ENCODE measurements at regions not wholly inside any gene's neighbourhood (a gene's known extent, or its start where the extent isn't known, plus 50 kb on each side); places are given as distances from the start of the nearest gene placed in this dataset.

- no peak overlapping the region for H3K27ac ChIP-seq (ENCODE audit: low read length)
- H3K36me3 ChIP-seq (ENCODE audit: control insufficient read depth in 1 of 2, insufficient read depth in 2 of 2, low read length in 2 of 2), result no peaks in the 10 kb centered on the region
- no peaks in the 10 kb centered on the region for H3K9me3 ChIP-seq (ENCODE audit: control insufficient read depth in 1 of 2, low read length in 2 of 2)
- no peaks in the 10 kb centered on the region for H3K27me3 ChIP-seq (ENCODE audit: low read depth, low read length)
- H3K4me1 ChIP-seq (ENCODE audit: control insufficient read depth in 1 of 2, insufficient read depth in 2 of 2, low read length in 2 of 2), result no peaks in the 10 kb centered on the region
- H3K4me3 ChIP-seq (ENCODE audit: low read depth in 1 of 2, low read length in 2 of 2), result no peak overlapping the region
Observed at GRCh38 chr10:43867667-43868565, 219.2 kb upstream of the ZNF32 start.

DNA sequence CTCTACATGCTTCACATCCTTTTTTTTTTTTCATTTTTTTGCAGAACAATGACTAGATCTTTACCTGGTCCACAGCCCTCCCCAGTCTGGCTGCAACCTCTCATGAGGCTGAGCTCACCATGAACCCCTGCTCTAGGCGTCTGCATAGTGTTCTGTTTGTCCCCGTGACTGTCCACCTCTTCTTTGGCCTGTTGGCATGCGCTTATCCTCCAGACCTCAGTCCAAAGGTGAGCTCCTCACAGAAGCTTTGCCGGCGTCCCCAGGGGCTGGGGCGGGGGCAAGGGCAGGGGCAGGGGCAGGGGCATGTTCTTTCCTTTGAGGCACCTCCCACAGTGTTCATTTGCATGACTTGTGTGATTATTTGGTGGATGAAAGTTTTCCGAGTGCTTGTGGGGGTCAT is 218.4 kb upstream of the ZNF32 start:
- Histone ChIP-seq H3K4me1 (ENCODE audit: control insufficient read depth in 1 of 2, insufficient read depth in 2 of 2, low read length in 2 of 2) (no peaks in the 10 kb centered on the region), H3K27me3 (ENCODE audit: low read depth, low read length) (no peaks in the 10 kb centered on the region), H3K9me3 (ENCODE audit: control insufficient read depth in 1 of 2, low read length in 2 of 2) (no peaks in the 10 kb centered on the region), H3K27ac (ENCODE audit: low read length) (no peak overlapping the region), H3K4me3 (ENCODE audit: low read depth in 1 of 2, low read length in 2 of 2) (no peak overlapping the region), H3K36me3 (ENCODE audit: control insufficient read depth in 1 of 2, insufficient read depth in 2 of 2, low read length in 2 of 2) (no peaks in the 10 kb centered on the region)

DNA sequence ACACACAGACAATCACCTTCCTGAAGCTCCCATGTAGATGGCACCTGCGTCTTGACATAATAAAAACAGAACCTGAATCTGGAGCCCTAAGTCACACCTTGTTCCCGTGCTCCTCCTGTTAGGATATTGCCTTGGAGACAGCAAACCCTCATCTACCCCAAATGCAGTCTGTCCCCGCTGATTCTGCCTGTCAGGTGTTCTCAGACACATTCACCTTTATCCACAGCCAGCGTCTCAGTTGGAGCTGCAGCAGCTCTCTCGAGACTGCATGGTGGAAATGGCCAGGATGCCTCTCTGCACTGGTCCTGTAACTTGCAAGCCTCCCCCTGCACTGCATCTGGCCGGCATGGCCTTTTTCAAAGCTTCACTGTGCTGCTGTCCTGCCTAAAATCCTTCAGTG is 218.0 kb upstream of the ZNF32 start:
- H3K4me3 ChIP-seq (ENCODE audit: low read depth in 1 of 2, low read length in 2 of 2), result no peak overlapping the region
- no peaks in the 10 kb centered on the region for H3K27me3 ChIP-seq (ENCODE audit: low read depth, low read length)
- no peaks in the 10 kb centered on the region for H3K4me1 ChIP-seq (ENCODE audit: control insufficient read depth in 1 of 2, insufficient read depth in 2 of 2, low read length in 2 of 2)
- no peaks in the 10 kb centered on the region for H3K9me3 ChIP-seq (ENCODE audit: control insufficient read depth in 1 of 2, low read length in 2 of 2)
- H3K27ac ChIP-seq (ENCODE audit: low read length), result no peak overlapping the region
- no peaks in the 10 kb centered on the region for H3K36me3 ChIP-seq (ENCODE audit: control insufficient read depth in 1 of 2, insufficient read depth in 2 of 2, low read length in 2 of 2)

DNA sequence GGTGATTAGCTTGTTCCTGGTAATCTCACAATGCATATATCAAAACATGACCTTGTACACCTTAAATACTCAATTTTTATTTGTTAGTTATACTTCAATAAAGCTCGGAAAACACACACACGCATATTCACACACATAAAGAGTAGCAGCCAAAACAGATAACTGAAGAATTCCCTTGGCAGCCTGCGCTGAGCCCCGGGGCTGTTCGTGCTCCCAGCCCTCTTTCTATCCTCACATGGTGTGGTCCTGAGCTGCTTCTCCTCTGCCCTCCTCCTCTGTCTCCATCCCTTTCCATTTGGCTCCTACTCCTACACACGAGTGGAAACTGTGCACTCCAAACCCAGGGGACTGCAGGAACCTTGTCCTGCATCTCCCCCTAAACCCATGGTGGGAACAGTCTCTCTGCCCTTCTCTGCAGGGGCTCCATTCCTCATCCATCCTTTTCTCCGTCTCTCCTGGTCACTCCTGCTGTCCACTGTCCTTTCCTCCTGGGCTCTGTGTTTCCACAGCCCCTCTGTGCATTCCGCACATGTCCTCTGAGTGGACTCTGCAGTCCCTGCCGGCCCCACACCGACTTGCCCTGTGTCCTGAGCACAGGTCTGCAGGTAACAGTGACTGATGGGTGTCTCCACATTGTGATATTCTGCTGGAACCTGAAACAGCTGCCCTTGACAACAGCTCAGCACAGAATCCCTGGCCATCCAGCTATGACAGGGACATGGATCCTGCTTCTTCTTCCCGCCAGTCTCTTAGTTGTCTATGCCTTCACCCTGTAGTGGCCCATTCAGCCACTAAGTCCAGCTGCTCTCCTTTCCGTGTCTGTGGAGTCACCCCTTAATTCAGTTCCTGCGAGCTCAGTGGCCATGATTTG is 216.8 kb upstream of the ZNF32 start:
- Histone ChIP-seq H3K9me3 (ENCODE audit: control insufficient read depth in 1 of 2, low read length in 2 of 2) (no peaks in the 10 kb centered on the region), H3K27me3 (ENCODE audit: low read depth, low read length) (no peaks in the 10 kb centered on the region), H3K36me3 (ENCODE audit: control insufficient read depth in 1 of 2, insufficient read depth in 2 of 2, low read length in 2 of 2) (no peaks in the 10 kb centered on the region), H3K4me1 (ENCODE audit: control insufficient read depth in 1 of 2, insufficient read depth in 2 of 2, low read length in 2 of 2) (no peaks in the 10 kb centered on the region), H3K4me3 (ENCODE audit: low read depth in 1 of 2, low read length in 2 of 2) (no peak overlapping the region), H3K27ac (ENCODE audit: low read length) (no peak overlapping the region)

- Histone ChIP-seq H3K4me1 (ENCODE audit: control insufficient read depth in 1 of 2, insufficient read depth in 2 of 2, low read length in 2 of 2) (no peaks in the 10 kb centered on the region), H3K36me3 (ENCODE audit: control insufficient read depth in 1 of 2, insufficient read depth in 2 of 2, low read length in 2 of 2) (no peaks in the 10 kb centered on the region), H3K4me3 (ENCODE audit: low read depth in 1 of 2, low read length in 2 of 2) (no peak overlapping the region), H3K9me3 (ENCODE audit: control insufficient read depth in 1 of 2, low read length in 2 of 2) (no peaks in the 10 kb centered on the region), H3K27me3 (ENCODE audit: low read depth, low read length) (no peaks in the 10 kb centered on the region), H3K27ac (ENCODE audit: low read length) (no peak overlapping the region)
Observed at GRCh38 chr10:43864656-43865055, 216.0 kb upstream of the ZNF32 start.

- H3K36me3 ChIP-seq (ENCODE audit: control insufficient read depth in 1 of 2, insufficient read depth in 2 of 2, low read length in 2 of 2), result no peaks in the 10 kb centered on the region
- no peak overlapping the region for H3K27ac ChIP-seq (ENCODE audit: low read length)
- H3K4me3 ChIP-seq (ENCODE audit: low read depth in 1 of 2, low read length in 2 of 2), result no peak overlapping the region
- no peaks in the 10 kb centered on the region for H3K4me1 ChIP-seq (ENCODE audit: control insufficient read depth in 1 of 2, insufficient read depth in 2 of 2, low read length in 2 of 2)
- H3K27me3 ChIP-seq (ENCODE audit: low read depth, low read length), result no peaks in the 10 kb centered on the region
- no peaks in the 10 kb centered on the region for H3K9me3 ChIP-seq (ENCODE audit: control insufficient read depth in 1 of 2, low read length in 2 of 2)
Observed at GRCh38 chr10:43863859-43864591, 215.3 kb upstream of the ZNF32 start.

- H3K36me3 ChIP-seq (ENCODE audit: control insufficient read depth in 1 of 2, insufficient read depth in 2 of 2, low read length in 2 of 2), result no peaks in the 10 kb centered on the region
- H3K4me1 ChIP-seq (ENCODE audit: control insufficient read depth in 1 of 2, insufficient read depth in 2 of 2, low read length in 2 of 2), result no peaks in the 10 kb centered on the region
- H3K27me3 ChIP-seq (ENCODE audit: low read depth, low read length), result no peaks in the 10 kb centered on the region
- no peak overlapping the region for H3K27ac ChIP-seq (ENCODE audit: low read length)
- no peaks in the 10 kb centered on the region for H3K9me3 ChIP-seq (ENCODE audit: control insufficient read depth in 1 of 2, low read length in 2 of 2)
- no peak overlapping the region for H3K4me3 ChIP-seq (ENCODE audit: low read depth in 1 of 2, low read length in 2 of 2)
Observed at GRCh38 chr10:43863270-43863669, 214.6 kb upstream of the ZNF32 start.

DNA sequence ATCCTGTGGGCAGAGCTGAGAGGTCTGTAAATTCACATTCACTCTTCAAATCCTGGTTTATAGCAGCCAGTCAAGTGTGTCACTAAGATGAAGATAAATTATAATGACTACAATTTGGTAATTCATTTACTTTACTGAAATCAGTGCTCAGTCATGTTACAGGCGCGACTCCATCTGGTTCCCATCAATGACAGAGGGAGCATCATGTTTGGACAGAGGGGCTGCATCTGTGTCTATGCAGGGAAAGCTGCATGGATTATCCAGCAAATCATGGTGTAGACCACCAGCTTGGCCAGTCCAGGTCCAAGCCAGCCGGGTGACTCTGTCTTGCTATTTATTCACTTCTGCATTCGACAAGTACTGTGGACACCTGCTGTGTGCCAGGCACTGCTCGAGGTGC is 214.1 kb upstream of the ZNF32 start:
- H3K27ac ChIP-seq (ENCODE audit: low read length), result no peak overlapping the region
- no peaks in the 10 kb centered on the region for H3K9me3 ChIP-seq (ENCODE audit: control insufficient read depth in 1 of 2, low read length in 2 of 2)
- no peaks in the 10 kb centered on the region for H3K36me3 ChIP-seq (ENCODE audit: control insufficient read depth in 1 of 2, insufficient read depth in 2 of 2, low read length in 2 of 2)
- no peaks in the 10 kb centered on the region for H3K27me3 ChIP-seq (ENCODE audit: low read depth, low read length)
- H3K4me3 ChIP-seq (ENCODE audit: low read depth in 1 of 2, low read length in 2 of 2), result no peak overlapping the region
- no peaks in the 10 kb centered on the region for H3K4me1 ChIP-seq (ENCODE audit: control insufficient read depth in 1 of 2, insufficient read depth in 2 of 2, low read length in 2 of 2)

- Histone ChIP-seq H3K27me3 (ENCODE audit: low read depth, low read length) (no peaks in the 10 kb centered on the region), H3K9me3 (ENCODE audit: control insufficient read depth in 1 of 2, low read length in 2 of 2) (no peaks in the 10 kb centered on the region), H3K4me3 (ENCODE audit: low read depth in 1 of 2, low read length in 2 of 2) (no peak overlapping the region), H3K36me3 (ENCODE audit: control insufficient read depth in 1 of 2, insufficient read depth in 2 of 2, low read length in 2 of 2) (no peaks in the 10 kb centered on the region), H3K27ac (ENCODE audit: low read length) (no peak overlapping the region), H3K4me1 (ENCODE audit: control insufficient read depth in 1 of 2, insufficient read depth in 2 of 2, low read length in 2 of 2) (no peaks in the 10 kb centered on the region)
Observed at GRCh38 chr10:43861966-43862751, 213.5 kb upstream of the ZNF32 start.

DNA sequence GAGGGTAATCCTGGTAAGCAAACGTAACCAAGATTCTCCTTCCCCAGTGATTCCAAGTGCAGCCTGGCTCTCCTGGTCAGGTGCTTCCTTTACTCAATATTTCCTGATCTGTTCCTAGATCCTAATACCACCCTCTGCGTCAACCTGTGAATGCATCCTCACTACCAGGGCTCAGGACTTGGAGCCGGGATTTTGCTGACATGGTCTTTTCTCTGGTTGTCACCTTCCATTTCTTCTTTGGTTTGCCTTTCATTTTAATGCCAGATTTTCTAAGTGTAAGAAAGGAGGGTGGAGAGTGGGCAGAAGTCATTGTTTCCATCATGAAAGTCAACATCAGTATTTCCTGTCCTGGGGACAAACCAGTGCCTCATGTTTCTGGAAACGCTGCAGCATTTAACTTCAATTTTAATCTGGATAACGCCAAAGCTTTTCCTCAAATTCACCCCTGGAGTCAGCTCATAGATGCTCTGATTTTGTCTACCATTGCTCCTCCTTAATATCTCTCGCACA is 210.4 kb upstream of the ZNF32 start:
- H3K27me3 ChIP-seq (ENCODE audit: low read depth, low read length), result no peaks in the 10 kb centered on the region
- no peaks in the 10 kb centered on the region for H3K9me3 ChIP-seq (ENCODE audit: control insufficient read depth in 1 of 2, low read length in 2 of 2)
- H3K4me1 ChIP-seq (ENCODE audit: control insufficient read depth in 1 of 2, insufficient read depth in 2 of 2, low read length in 2 of 2), result no peaks in the 10 kb centered on the region
- no peak overlapping the region for H3K27ac ChIP-seq (ENCODE audit: low read length)
- H3K36me3 ChIP-seq (ENCODE audit: control insufficient read depth in 1 of 2, insufficient read depth in 2 of 2, low read length in 2 of 2), result no peaks in the 10 kb centered on the region
- no peak overlapping the region for H3K4me3 ChIP-seq (ENCODE audit: low read depth in 1 of 2, low read length in 2 of 2)
